Transverse colon (tissue), 4 donors: ENCODE measurements at regions not wholly inside any gene's neighbourhood (a gene's known extent, or its start where the extent isn't known, plus 50 kb on each side); places are given as distances from the start of the nearest gene placed in this dataset.

Source experiments
- DNase-seq: peaks from one replicate; pipeline ENCODE4 v3.0.0-alpha.2; 2019
- H3K27ac ChIP-seq, 4 donors: fragments of 200-600 bp; sonication (generic); 2 replicates each; pipeline ENCODE4 v1.5.1; 2016 to 2018; ENCODE audit warnings: inconsistent platforms in 4 of 4
- H3K27me3 ChIP-seq: fragments of 200-600 bp; sonication (generic); 2 replicates; pipeline ENCODE4 v1.5.1; 2017; ENCODE audit warnings: inconsistent platforms
- H3K36me3 ChIP-seq, 4 donors: fragments of 200-600 bp; sonication (generic); 2 replicates each; pipeline ENCODE4 v1.5.1; 2017 to 2019; ENCODE audit warnings: inconsistent platforms in 4 of 4
- H3K4me1 ChIP-seq, 4 donors: fragments of 200-600 bp; sonication (generic); 2 replicates each; pipeline ENCODE4 v1.5.1; 2017 to 2020; ENCODE audit warnings: inconsistent platforms in 4 of 4
- H3K4me3 ChIP-seq, 4 donors: fragments of 200-600 bp; sonication (generic); 1 replicate in 1 of 4; 2 replicates in 3 of 4; pipeline versions ENCODE4 v1.5.1 to v1.6.1; 2017 to 2019; ENCODE audit warnings: inconsistent platforms in 4 of 4
- H3K9me3 ChIP-seq, 2 donors: fragments of 200-600 bp; sonication (generic); 2 replicates each; pipeline ENCODE4 v1.5.1; 2017 to 2019; ENCODE audit warnings: inconsistent platforms in 2 of 2
- CTCF ChIP-seq, 5 experiments: fragments of 200-600 bp in 3 of 5; fragments of 450-650 bp in 2 of 5; sonication (generic) in 3 of 5; IDR thresholded peaks; 1 replicate in 2 of 5; 2 replicates in 3 of 5; pipeline ENCODE4 v1.5.1; 2016 to 2017; ENCODE audit warnings: antibody characterized with exemption in 5 of 5, inconsistent platforms in 3 of 5, mild to moderate bottlenecking in 2 of 5, moderate library complexity in 1 of 5
- EP300 ChIP-seq: sonication (generic); formaldehyde crosslinking; IDR thresholded peaks from one replicate; pipeline ENCODE4 v1.6.1; 2017; ENCODE audit warnings: antibody characterized with exemption, low read depth
- POLR2A ChIP-seq: fragments of 450-650 bp; IDR thresholded peaks from one replicate; pipeline ENCODE4 v1.6.1; 2016; ENCODE audit warnings: antibody characterized with exemption, mild to moderate bottlenecking, moderate library complexity
- POLR2AphosphoS5 ChIP-seq, 3 donors: sonication (generic); formaldehyde crosslinking; IDR thresholded peaks; one replicate each; pipeline ENCODE4 v1.6.1; 2016; ENCODE audit warnings: antibody characterized with exemption in 3 of 3
- WGBS, 2 donors: methylation state at CpG; one replicate each; pipeline ENCODE4 v1.1.5; 2018; ENCODE audit warnings: low coverage in 1 of 2; 5-methylcytosine and 5-hydroxymethylcytosine counted together
- in situ Hi-C, 4 donors: fragments of 200-750 bp; cut with MboI; loops; one replicate each; pipeline versions ENCODE4 v1.15.0 to v1.15.1; 2017; ENCODE audit warnings: low sequenced_read_pairs in 3 of 4, low pct_ligation_motif_present in 1 of 4, low pct_unique_long_range_greater_than_20kb in 1 of 4
- intact Hi-C: fragments of 100-400 bp; cut with DNase I; formaldehyde crosslinking; loops from one replicate; pipeline ENCODE4 v1.15.1; 2023; ENCODE audit warnings: low total_unique reads

- TF ChIP-seq EP300 (no peak), POLR2A (no peak)
- Histone ChIP-seq H3K36me3 (no peaks in the 10 kb centered on the region), H3K27me3 (no peaks in the 10 kb centered on the region), H3K4me1 (no peaks in the 10 kb centered on the region), H3K4me3 (no peak overlapping the region), H3K27ac (no peak overlapping the region), H3K9me3 (no peaks in the 10 kb centered on the region)
- intact Hi-C loops (no loop called here), in situ Hi-C loops (no loop called here)
- 83 to 90% methylated on average over 2 of the region's 2 CpGs for WGBS, 2 donors
- no peak for DNase-seq
These were observed 286.2 kb upstream of the KCNH8 start for GRCh38 chr3:18862077-18862476.

- intact Hi-C loops (no loop called here), in situ Hi-C loops (no loop called here)
These were observed 287.2 kb upstream of the KCNH8 start for GRCh38 chr3:18861137-18861536.

GRCh38 chr3:18853269-18853668 lies 295.0 kb upstream of the KCNH8 start:
- no peak overlapping the region for H3K27ac ChIP-seq
- intact Hi-C loops (no loop called here), in situ Hi-C loops (no loop called here)
- H3K4me1 ChIP-seq: no peaks in the 10 kb centered on the region
- no peaks in the 10 kb centered on the region for H3K9me3 ChIP-seq
- H3K27me3 ChIP-seq: no peaks in the 10 kb centered on the region
- WGBS, 2 donors: 38 to 67% methylated on average over 1 of the region's 1 CpG
- TF ChIP-seq POLR2A: no peak
- TF ChIP-seq EP300: no peak
- TF ChIP-seq CTCF (IDR thresholded peaks at IDR 0.05): no peak
- no peak for TF ChIP-seq POLR2AphosphoS5 (IDR thresholded peaks at IDR 0.05)
- H3K36me3 ChIP-seq: no peaks in the 10 kb centered on the region
- no peak for DNase-seq
- H3K4me3 ChIP-seq: no peak overlapping the region

More at GRCh38 chr3:18861137-18861536, 287.2 kb upstream of the KCNH8 start:
- TF ChIP-seq POLR2AphosphoS5 (IDR thresholded peaks at IDR 0.05) (no peak), CTCF (IDR thresholded peaks at IDR 0.05) (no peak), POLR2A (no peak), EP300 (no peak)
- no peak for DNase-seq
- no peak overlapping the region for H3K27ac ChIP-seq
- no peaks in the 10 kb centered on the region for H3K36me3 ChIP-seq
- H3K9me3 ChIP-seq: no peaks in the 10 kb centered on the region
- H3K4me3 ChIP-seq: no peak overlapping the region
- 61 to 70% methylated on average over 3 of the region's 3 CpGs for WGBS, 2 donors
- H3K4me1 ChIP-seq: no peaks in the 10 kb centered on the region
- H3K27me3 ChIP-seq: no peaks in the 10 kb centered on the region

GRCh38 chr3:18847583-18848197 lies 300.6 kb upstream of the KCNH8 start:
- no peaks in the 10 kb centered on the region for H3K9me3 ChIP-seq
- no peak overlapping the region for H3K27ac ChIP-seq
- no peak overlapping the region for H3K4me3 ChIP-seq
- in situ Hi-C loops (no loop called here), intact Hi-C loops (no loop called here)
- 48 to 49% methylated on average over 5 of the region's 5 CpGs for WGBS, 2 donors
- no peaks in the 10 kb centered on the region for H3K4me1 ChIP-seq
- no peak for DNase-seq
- no peaks in the 10 kb centered on the region for H3K36me3 ChIP-seq
- no peaks in the 10 kb centered on the region for H3K27me3 ChIP-seq
- TF ChIP-seq EP300 (no peak), POLR2AphosphoS5 (IDR thresholded peaks at IDR 0.05) (no peak), CTCF (IDR thresholded peaks at IDR 0.05) (peak in 4 of 5 experiments; percentile 28 to 45 (median 38))

- intact Hi-C loops (no loop called here), in situ Hi-C loops (no loop called here)
- no peaks in the 10 kb centered on the region for H3K9me3 ChIP-seq
- no peak overlapping the region for H3K27ac ChIP-seq
- H3K27me3 ChIP-seq: no peaks in the 10 kb centered on the region
- no peak overlapping the region for H3K4me3 ChIP-seq
- no peak for DNase-seq
- no peaks in the 10 kb centered on the region for H3K4me1 ChIP-seq
- no peaks in the 10 kb centered on the region for H3K36me3 ChIP-seq
- TF ChIP-seq POLR2AphosphoS5 (IDR thresholded peaks at IDR 0.05) (no peak), CTCF (IDR thresholded peaks at IDR 0.05) (no peak), POLR2A (no peak), EP300 (no peak)
- 60% methylated on average over 1 of the region's 1 CpG; no CpG with 5 or more reads in 1 of the 2 donors for WGBS, 2 donors
These were observed 304.3 kb upstream of the KCNH8 start for GRCh38 chr3:18843983-18844382.
